ENCODE measurements at regions not wholly inside any gene's neighbourhood (a gene's known extent, or its start where the extent isn't known, plus 50 kb on each side); places are given as distances from the start of the nearest gene placed in this dataset.

GRCh38 chr2:149899390-149899789 lies 311.8 kb upstream of the MMADHC start:
- H3K27ac ChIP-seq, result no peak overlapping the region
- H3K4me1 ChIP-seq, result no peaks in the 10 kb centered on the region
- intact Hi-C loops (cut with DNase I), result no loop called here
- no peaks in the 10 kb centered on the region for H3K36me3 ChIP-seq
- 66 to 81% methylated on average over 2 of the region's 2 CpGs for WGBS, 2 donors
- no peak for DNase-seq
- H3K27me3 ChIP-seq, result no peaks in the 10 kb centered on the region
- no peak for TF ChIP-seq CTCF (IDR thresholded peaks at IDR 0.05)
- H3K9me3 ChIP-seq, result no peaks in the 10 kb centered on the region
- no peak overlapping the region for H3K4me3 ChIP-seq

GRCh38 chr2:149894760-149895159 lies 307.2 kb upstream of the MMADHC start:
- TF ChIP-seq POLR2A (IDR thresholded peaks at IDR 0.05) (no peak), CTCF (IDR thresholded peaks at IDR 0.05) (no peak)
- no peaks in the 10 kb centered on the region for H3K27me3 ChIP-seq
- H3K36me3 ChIP-seq, result no peaks in the 10 kb centered on the region
- no peak overlapping the region for H3K4me3 ChIP-seq
- no peak for DNase-seq
- WGBS, 2 donors, result 70 to 86% methylated on average over 2 to 5 of the region's 5 CpGs
- no peaks in the 10 kb centered on the region for H3K4me1 ChIP-seq
- no peaks in the 10 kb centered on the region for H3K9me3 ChIP-seq
- intact Hi-C loops (cut with DNase I), result no loop called here
- H3K27ac ChIP-seq, result no peak overlapping the region

DNA sequence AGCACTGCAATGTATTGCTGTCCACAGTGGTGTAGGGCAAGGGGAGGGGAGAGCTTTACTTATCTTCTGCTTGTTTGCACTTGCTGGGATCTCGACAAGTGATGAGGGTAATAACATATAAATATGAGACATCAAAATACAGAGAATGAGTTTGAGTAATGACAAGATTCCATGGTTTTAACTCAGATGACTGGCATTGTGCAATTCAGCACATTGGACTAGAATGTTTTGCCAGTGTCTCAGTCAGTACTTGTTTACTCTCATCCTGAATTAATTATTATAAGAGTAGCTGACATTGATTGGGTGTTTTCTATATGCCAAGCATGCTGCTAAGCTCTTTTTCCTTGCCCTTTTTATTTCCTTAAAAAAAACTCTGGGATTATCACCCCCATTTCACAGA lies 306.7 kb upstream of the MMADHC start:
- TF ChIP-seq POLR2A (IDR thresholded peaks at IDR 0.05) (no peak), CTCF (IDR thresholded peaks at IDR 0.05) (no peak)
- Histone ChIP-seq H3K4me1 (no peaks in the 10 kb centered on the region), H3K27me3 (no peaks in the 10 kb centered on the region), H3K36me3 (no peaks in the 10 kb centered on the region), H3K27ac (no peak overlapping the region), H3K4me3 (no peak overlapping the region), H3K9me3 (no peaks in the 10 kb centered on the region)
- no peak for DNase-seq
- whole genome bisulfite sequencing, 2 donors, result 0 to 13% methylated on average over 1 of the region's 1 CpG
- intact Hi-C loops (cut with DNase I), result no loop called here

DNA sequence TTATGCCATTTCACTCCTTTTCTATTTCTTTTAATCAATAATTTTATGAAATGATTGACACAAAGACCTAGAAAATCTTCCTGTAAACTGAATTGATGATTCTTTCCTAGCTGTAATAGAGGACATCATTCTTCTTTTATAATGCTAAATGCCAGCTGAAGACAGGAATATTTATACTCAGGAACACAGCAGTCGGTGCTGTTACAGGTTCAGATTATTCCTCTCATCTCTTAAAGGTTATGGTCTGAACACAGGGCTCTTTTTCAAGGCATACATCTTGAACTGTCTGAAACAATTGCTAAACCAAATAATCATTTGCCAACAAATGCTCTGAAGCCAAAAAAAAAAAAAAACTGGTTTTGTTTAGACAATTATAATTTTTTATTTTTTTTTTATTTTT lies 305.0 kb upstream of the MMADHC start:
- intact Hi-C loops (cut with DNase I), result no loop called here
- H3K27me3 ChIP-seq, result no peaks in the 10 kb centered on the region
- WGBS, 2 donors, result 41 to 45% methylated on average over 1 of the region's 1 CpG
- H3K9me3 ChIP-seq, result no peaks in the 10 kb centered on the region
- H3K36me3 ChIP-seq, result no peaks in the 10 kb centered on the region
- no peak for TF ChIP-seq POLR2A (IDR thresholded peaks at IDR 0.05)
- TF ChIP-seq CTCF (IDR thresholded peaks at IDR 0.05), result no peak
- H3K27ac ChIP-seq, result no peak overlapping the region
- H3K4me3 ChIP-seq, result no peak overlapping the region
- no peaks in the 10 kb centered on the region for H3K4me1 ChIP-seq
- DNase-seq, result no peak

GRCh38 chr2:149885946-149886345 lies 298.4 kb upstream of the MMADHC start:
- TF ChIP-seq CTCF (IDR thresholded peaks at IDR 0.05) (no peak), POLR2A (IDR thresholded peaks at IDR 0.05) (no peak)
- intact Hi-C loops (cut with DNase I), result no loop called here
- Histone ChIP-seq H3K27me3 (no peaks in the 10 kb centered on the region), H3K4me3 (no peak overlapping the region), H3K36me3 (no peaks in the 10 kb centered on the region), H3K27ac (peak overlapping the region in 1 of 4 donors; percentile 29), H3K4me1 (peaks cover 0 to 21% (median 0%) of the 10 kb centered on the region in 3 donors), H3K9me3 (no peaks in the 10 kb centered on the region)
- WGBS, 2 donors, result 27 to 35% methylated on average over 2 of the region's 2 CpGs
- DNase-seq, result no peak

Data from esophagus squamous epithelium (tissue), 5 donors.